OCI-LY7 (cell line): ENCODE measurements at regions not wholly inside any gene's neighbourhood (a gene's known extent, or its start where the extent isn't known, plus 50 kb on each side); places are given as distances from the start of the nearest gene placed in this dataset.
"Not testable (repeated sequence)": the region's sequence is repeated elsewhere in the genome, so short reads cannot be mapped to it uniquely, and the experiment has no call there.

Experiments
- BruUV-seq: library from RNA; stranded (reverse); fragments of 400-500 nt; replicated peaks from 2 replicates; lab custom pipeline; 2021; lab: Mats Ljungman, UMichigan
- CTCF ChIA-PET: fragments of 300-600 bp; sonication (Branson Sonifier 250); formaldehyde crosslinking; loops from one replicate; lab custom pipeline; 2022; ENCODE audit warnings: antibody characterized with exemption; ENCODE audit not compliant: unreplicated experiment; lab: Charles Lee
- POLR2A ChIA-PET: fragments of 300-600 bp; sonication (Branson Sonifier 250); formaldehyde crosslinking; loops from one replicate; lab custom pipeline; 2022; ENCODE audit warnings: antibody characterized with exemption; lab: Charles Lee
- DNase-seq: peaks from one replicate; pipeline ENCODE4 v3.0.0-alpha.2; 2015; ENCODE audit warnings: low spot score
- H2AFZ ChIP-seq: fragments of 200-600 bp; sonication (generic), shearing (Covaris generic); 2 replicates; pipeline ENCODE4 v1.6.1; 2014; ENCODE audit warnings: mild to moderate bottlenecking, antibody characterized with exemption, low read length, moderate library complexity
- H3K27ac ChIP-seq: fragments of 200-600 bp; sonication (generic); 2 replicates; pipeline ENCODE4 v1.5.1; 2014; ENCODE audit warnings: mixed run types, low read depth, mild to moderate bottlenecking, moderate library complexity, low read length, inconsistent platforms; ENCODE audit not compliant: poor library complexity, severe bottlenecking
- H3K36me3 ChIP-seq: fragments of 200-600 bp; sonication (generic); 2 replicates; pipeline ENCODE4 v1.6.1; 2014; ENCODE audit warnings: mild to moderate bottlenecking, antibody characterized with exemption, low read length, moderate library complexity, mixed read lengths; ENCODE audit not compliant: insufficient read depth
- H3K4me1 ChIP-seq: fragments of 200-600 bp; sonication (generic); 2 replicates; pipeline ENCODE4 v1.5.1; 2014; ENCODE audit warnings: mild to moderate bottlenecking, low read length; ENCODE audit not compliant: insufficient read depth, poor library complexity, severe bottlenecking
- H3K4me2 ChIP-seq: fragments of 200-600 bp; sonication (generic); 2 replicates; pipeline ENCODE4 v1.6.1; 2014; ENCODE audit warnings: mild to moderate bottlenecking, low read length
- H3K4me3 ChIP-seq: fragments of 200-600 bp; sonication (generic); 2 replicates; pipeline ENCODE4 v1.5.1; 2014; ENCODE audit warnings: mild to moderate bottlenecking, low read depth, low read length; ENCODE audit not compliant: poor library complexity, severe bottlenecking
- H3K79me2 ChIP-seq: fragments of 200-600 bp; sonication (generic); 2 replicates; pipeline ENCODE4 v1.6.1; 2016; ENCODE audit warnings: low read depth, mild to moderate bottlenecking, low read length, moderate library complexity, mixed read lengths; ENCODE audit not compliant: insufficient read depth
- H3K9me2 ChIP-seq: fragments of 200-600 bp; sonication (generic); 2 replicates; pipeline ENCODE4 v1.6.1; 2016; ENCODE audit warnings: mild to moderate bottlenecking, low read length, mixed read lengths; ENCODE audit not compliant: insufficient read depth
- H3K9me3 ChIP-seq: fragments of 200-600 bp; sonication (generic); 2 replicates; pipeline ENCODE4 v1.6.1; 2014; ENCODE audit warnings: mild to moderate bottlenecking, mixed run types, low read length, mixed read lengths
- H4K20me1 ChIP-seq: fragments of 200-600 bp; sonication (generic); 2 replicates; pipeline ENCODE4 v1.6.1; 2014; ENCODE audit warnings: mild to moderate bottlenecking, antibody characterized with exemption, low read length, moderate library complexity, mixed read lengths; ENCODE audit not compliant: insufficient read depth
- EZH2phosphoT487 ChIP-seq: fragments of 200-600 bp; sonication (generic); IDR thresholded peaks from 2 replicates; pipeline ENCODE4 v1.6.1; 2018; ENCODE audit warnings: low read depth, borderline replicate concordance, mild to moderate bottlenecking, mixed run types, antibody characterized with exemption, low read length, moderate library complexity, mixed read lengths
- intact Hi-C: fragments of 100-400 bp; cut with micrococcal nuclease; formaldehyde crosslinking; loops from one replicate; pipeline ENCODE4 v1.10.0; 2022; ENCODE audit not compliant: unreplicated experiment
- TF ChIP-seq, protein P1 (sequence below): fragments of 200-600 bp; sonication (generic); conservative IDR thresholded peaks from 2 replicates; pipeline ENCODE4 v1.5.1; 2014; ENCODE audit warnings: mild to moderate bottlenecking, antibody characterized with exemption, low read length, moderate library complexity, mixed read lengths

DNA sequence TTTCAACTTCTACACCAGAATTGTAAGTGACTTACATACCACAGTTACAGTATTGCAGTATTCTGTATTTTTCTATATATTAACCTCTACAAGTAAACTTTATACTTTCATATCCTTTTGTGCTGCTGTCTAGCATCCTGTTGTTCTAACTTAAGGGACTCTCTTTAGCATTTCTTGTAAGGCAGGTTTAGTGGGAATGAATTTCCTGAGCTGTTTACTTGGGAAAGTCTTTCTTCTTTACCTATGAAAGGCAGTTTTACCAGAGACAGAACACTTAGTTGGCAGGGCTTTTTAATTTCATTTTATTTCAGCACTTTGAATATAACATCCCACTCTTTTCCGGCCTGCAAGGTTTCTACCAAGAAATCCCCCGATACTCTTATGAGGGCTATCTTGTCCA lies 75.8 kb upstream of the WAC start:
- intact Hi-C loops, result no loop called here
- no peak overlapping the region for H2AFZ ChIP-seq

DNA sequence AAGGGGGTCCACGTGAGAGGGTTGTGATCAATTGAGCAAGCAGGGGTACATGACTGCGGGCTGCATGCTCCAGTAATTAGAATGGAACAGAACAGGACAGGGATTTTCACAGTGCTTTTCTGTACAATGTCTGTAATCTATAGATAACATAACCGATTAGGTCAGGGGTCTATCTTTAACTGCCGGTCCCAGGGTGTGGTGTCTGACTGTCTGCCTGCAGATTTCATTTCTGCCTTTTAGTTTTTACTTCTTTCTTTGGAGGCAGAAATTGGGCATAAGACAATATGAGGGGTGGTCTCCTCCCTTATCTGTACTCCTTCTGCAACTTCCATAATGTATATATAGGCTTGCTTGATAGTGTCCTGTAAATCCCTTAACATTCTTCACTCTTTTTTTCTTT lies 75.0 kb upstream of the WAC start:
- CTCF ChIA-PET, H3K4me1 ChIP-seq, H3K27ac ChIP-seq, H4K20me1 ChIP-seq, H3K4me2 ChIP-seq, H3K4me3 ChIP-seq, intact Hi-C loops, H3K36me3 ChIP-seq, H3K9me2 ChIP-seq, DNase-seq, BruUV-seq, H3K9me3 ChIP-seq, H3K79me2 ChIP-seq, H2AFZ ChIP-seq: not testable (repeated sequence)
- POLR2A ChIA-PET, result interaction anchor here (0.7 kb wide), 1 partner anchor 237 kb away, joined by 3 read pairs; no protein-coding TSS in a partner anchor

More for the DNA sequence above, 75.8 kb upstream of the WAC start:
- Histone ChIP-seq H3K36me3 (no peaks in the 10 kb centered on the region), H3K9me3 (no peaks in the 10 kb centered on the region; the same call in 1 of the 2 replicates), H3K27ac (no peak overlapping the region), H3K79me2 (no peaks in the 10 kb centered on the region), H3K4me2 (no peak overlapping the region), H3K4me3 (no peak overlapping the region), H4K20me1 (no peaks in the 10 kb centered on the region), H3K9me2 (no peaks in the 10 kb centered on the region), H3K4me1 (no peaks in the 10 kb centered on the region)
- DNase-seq, result no peak
- CTCF ChIA-PET, result no interaction called here
- TF ChIP-seq, protein P1, sequence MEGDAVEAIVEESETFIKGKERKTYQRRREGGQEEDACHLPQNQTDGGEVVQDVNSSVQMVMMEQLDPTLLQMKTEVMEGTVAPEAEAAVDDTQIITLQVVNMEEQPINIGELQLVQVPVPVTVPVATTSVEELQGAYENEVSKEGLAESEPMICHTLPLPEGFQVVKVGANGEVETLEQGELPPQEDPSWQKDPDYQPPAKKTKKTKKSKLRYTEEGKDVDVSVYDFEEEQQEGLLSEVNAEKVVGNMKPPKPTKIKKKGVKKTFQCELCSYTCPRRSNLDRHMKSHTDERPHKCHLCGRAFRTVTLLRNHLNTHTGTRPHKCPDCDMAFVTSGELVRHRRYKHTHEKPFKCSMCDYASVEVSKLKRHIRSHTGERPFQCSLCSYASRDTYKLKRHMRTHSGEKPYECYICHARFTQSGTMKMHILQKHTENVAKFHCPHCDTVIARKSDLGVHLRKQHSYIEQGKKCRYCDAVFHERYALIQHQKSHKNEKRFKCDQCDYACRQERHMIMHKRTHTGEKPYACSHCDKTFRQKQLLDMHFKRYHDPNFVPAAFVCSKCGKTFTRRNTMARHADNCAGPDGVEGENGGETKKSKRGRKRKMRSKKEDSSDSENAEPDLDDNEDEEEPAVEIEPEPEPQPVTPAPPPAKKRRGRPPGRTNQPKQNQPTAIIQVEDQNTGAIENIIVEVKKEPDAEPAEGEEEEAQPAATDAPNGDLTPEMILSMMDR, result no peak
- no peak for TF ChIP-seq EZH2phosphoT487
- BruUV-seq, result no TSS peak
- POLR2A ChIA-PET, result no interaction called here

DNA sequence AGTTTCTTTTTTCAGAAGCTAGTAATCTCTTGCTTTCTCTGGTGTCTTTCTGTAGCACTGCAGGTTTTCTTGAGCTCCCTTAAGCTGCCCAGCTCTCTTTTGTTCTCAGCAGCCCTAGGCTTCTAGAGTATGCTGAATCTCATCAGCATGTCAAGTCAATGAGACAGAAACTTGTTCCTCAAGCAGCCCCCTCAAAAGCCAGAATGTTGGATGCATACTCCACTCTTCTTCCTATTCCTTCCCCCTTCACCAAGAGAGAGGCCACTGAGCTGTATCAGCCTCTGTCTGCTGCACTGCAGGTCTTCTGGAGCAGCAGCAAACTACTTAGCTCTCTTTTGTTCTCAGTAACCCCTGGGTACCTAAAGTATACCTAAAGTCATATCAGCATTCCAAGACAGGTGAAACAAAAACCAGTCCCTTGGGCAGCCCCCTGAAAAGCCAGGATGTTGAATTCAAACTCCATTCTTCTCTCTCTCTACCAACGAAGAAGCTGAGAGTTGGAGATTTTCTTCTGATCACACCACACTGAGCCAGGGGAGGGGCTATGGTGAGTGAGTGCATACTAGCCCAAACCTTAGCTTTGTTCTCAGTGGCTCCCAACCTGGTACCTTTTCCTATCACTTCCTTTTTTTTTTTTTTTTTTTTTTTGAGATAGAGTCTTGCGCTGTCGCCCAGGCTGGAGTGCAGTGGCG lies 73.3 kb upstream of the WAC start:
- Histone ChIP-seq H3K27ac (no peak overlapping the region), H3K9me2 (no peaks in the 10 kb centered on the region), H3K4me2 (no peak overlapping the region), H3K9me3 (no peaks in the 10 kb centered on the region), H3K4me3 (no peak overlapping the region), H3K36me3 (no peaks in the 10 kb centered on the region), H3K79me2 (no peaks in the 10 kb centered on the region), H4K20me1 (no peaks in the 10 kb centered on the region), H2AFZ (no peak overlapping the region), H3K4me1 (no peaks in the 10 kb centered on the region)
- CTCF ChIA-PET, result interaction anchor here (0.7 kb wide), 1 partner anchor 740 kb away, joined by 3 read pairs; no protein-coding TSS in a partner anchor
- intact Hi-C loops, result no loop called here
- DNase-seq, result no peak
- BruUV-seq, result no TSS peak
- no peak for TF ChIP-seq EZH2phosphoT487
- TF ChIP-seq, protein P1, result no peak
- POLR2A ChIA-PET, result interaction anchor here (0.6 to 1.2 kb wide), 3 partner anchors 9 to 685 kb away, joined by 3 to 6 read pairs (median 4); no protein-coding TSS in a partner anchor
